HG03469 (cell line): ENCODE measurements at regions not wholly inside any gene's neighbourhood (a gene's known extent, or its start where the extent isn't known, plus 50 kb on each side); places are given as distances from the start of the nearest gene placed in this dataset.

ENCODE experiments used
- ATAC-seq: cut with Tn5 transposase; IDR thresholded peaks from one replicate; pipeline ENCODE4 v1.9.1; 2021; ENCODE audit warnings: mild to moderate bottlenecking, moderate library complexity, moderate number of reproducible peaks; ENCODE audit not compliant: unreplicated experiment

DNA sequence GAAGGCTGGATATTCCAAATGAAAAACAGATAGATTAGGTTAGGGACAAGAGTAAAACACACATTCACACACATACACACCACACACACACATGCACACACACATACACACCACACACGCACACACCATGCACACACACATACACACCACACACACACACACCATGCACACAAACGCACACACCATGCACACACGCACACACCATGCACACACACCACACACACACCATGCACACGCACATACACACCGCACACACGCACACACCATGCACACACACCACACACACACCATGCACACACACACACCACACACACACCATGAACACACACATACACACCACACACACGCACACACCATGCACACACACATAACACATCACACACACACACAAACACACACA is 203.7 kb upstream of the ZFHX3 start:
- no peak for ATAC-seq

DNA sequence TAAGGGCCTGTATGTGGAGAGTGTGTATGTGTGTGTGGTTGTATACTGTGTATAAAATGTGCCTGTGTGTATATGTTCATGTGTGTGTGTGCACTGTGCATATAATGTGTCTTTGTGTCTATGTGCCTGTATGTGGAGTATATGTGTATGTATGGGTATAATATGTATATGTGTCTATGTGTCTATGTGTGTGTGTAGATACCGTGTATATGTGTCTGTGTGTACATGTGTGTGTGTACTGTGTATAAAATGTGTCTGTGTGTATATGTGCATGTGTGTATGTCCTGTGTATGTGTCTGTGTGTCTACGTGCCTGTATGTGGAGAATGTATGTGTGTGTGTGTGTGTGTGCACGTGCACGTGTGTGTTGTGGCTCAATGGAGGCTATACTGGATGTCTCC is 200.4 kb upstream of the ZFHX3 start:
- ATAC-seq: no peak

DNA sequence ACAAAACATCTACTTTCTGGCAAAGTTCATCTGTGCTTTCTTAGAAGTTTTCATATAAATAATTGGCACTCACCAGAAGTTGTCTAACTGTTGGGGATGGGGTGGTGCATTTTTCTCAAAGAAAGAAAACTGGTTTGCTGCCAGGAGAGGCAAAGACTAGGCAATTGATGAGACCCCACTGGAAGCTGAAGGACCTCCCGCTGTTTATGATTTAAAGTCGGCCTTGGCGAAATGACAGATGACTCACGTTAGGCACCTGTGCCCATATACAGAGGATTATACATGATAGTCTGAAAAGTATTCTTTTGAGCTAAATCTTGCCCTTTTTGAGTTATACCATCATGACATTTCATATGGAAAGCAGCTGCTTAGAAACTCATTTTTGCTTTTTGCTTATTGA is 193.0 kb upstream of the ZFHX3 start:
- no peak for ATAC-seq

DNA sequence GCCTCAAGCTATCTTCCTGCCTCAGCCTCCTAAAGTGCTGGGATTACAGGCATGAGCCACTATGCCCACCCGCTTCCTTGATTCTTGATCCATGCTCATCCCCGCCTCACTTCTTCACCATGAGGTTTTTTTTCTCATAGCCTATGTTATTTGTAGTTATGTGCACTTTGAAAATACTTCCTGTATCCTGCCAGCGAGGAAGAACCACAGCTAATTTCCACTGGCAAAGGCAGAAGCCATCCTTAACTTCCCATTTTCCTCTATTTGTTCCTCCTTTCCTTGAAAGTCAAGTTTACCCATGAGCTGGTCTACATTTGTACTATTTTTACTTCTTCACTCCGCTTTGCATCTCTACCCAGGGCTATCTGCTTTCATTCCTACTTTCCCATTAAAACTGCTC is 189.7 kb upstream of the ZFHX3 start:
- ATAC-seq: no peak

DNA sequence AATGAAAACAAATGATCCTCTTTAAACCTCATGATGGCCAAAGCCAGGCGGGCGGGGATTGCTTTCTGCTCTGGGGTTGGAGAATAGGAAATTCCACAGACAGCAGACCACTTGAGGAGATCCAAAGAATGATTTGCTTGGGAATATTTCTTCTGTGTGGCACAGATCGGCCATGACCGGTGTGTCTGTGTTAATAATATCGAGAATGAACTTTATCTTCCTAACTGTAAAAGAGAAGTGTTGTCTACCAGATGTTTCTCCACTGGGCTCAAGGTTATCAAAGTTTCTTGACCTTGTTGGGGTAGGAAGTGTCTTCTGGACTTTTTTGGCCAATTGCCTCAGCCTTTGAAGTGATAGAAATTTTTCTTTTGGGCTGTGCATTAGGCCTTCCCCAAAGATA is 186.6 kb upstream of the ZFHX3 start:
- ATAC-seq: no peak

DNA sequence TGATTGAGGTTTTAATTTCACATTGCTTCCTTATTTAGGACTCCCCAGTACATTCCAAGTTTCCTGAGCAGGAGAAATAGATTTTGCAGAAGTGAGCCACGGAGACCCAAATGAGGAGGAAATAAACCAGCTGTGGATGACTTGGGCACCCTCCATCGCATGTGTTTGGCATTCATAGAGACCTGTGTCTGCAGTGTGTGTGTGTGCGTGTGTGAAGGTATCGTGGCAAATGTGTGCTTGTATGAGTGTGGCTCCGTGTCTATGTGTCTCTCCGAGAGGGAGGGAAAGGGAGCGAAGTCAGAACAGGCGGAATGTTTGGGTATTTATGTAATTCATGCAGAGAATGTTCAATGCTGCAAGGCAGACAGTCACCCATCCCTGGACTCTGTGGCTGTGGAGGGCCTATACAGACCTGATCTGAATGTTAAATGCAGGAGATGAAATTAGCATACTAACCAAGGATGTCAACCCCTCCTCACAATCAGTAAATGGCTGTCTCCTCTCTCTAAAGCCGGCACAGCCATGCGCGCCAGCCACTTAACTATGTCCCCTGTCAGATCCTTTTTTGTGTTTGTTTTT is 186.0 kb upstream of the ZFHX3 start:
- ATAC-seq: no peak

DNA sequence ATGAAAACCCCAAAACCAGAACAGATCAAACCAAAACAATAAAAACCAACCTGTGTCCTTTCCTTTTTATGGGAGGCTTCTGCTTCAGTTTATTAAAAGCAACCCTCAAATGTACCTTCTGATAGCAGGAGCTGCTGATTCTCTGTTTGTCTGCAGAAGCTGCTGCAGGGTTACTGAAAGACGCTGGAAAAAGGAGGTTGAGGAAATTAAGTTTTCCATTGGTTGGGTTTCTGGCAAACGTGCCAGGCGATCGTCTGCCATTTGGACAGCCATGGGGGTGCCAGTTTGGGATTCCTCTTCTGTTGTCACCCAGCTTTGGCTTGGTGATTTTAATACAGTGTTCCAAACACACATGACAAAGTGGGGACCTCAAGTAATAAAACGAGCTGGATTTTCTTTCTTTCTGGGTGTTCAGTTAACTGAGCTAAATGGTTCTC is 185.4 kb upstream of the ZFHX3 start:
- ATAC-seq: no peak

DNA sequence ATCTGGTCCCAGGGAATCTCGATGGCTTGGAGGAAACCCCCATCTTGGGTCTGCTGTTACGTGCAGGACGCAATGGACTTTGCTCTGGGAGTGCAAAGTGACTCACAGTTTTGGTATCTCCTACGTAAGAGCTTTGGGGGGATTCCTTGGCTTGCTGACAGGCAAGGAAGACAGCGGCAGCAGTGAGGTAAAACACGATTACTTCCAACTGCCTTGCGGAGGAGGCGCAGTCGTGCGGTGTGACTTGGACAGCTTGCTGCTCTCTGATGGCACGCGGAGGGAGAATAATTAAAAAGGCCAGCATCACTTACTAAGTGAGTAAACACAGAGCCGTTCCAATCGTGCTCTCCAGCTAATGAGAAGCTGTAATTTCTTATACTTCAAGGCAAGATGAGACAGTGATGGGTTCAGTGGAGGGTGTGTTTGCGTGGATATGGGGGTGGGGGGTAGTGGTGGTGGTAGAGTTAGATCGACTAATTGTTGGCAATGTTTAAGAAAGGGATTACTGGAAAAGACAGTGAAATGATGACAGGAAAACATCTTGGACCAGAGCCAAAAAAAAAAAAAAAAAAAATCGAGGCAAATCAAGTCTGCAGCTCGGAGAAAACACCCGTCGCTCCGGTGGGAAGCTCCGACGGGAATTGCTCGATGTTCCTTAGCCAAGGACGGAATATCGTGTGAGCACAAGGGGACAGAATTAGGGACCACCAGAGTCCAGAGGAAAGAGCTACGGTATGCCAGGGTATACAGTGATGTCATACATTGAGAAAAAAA is 184.8 kb upstream of the ZFHX3 start:
- no peak for ATAC-seq

DNA sequence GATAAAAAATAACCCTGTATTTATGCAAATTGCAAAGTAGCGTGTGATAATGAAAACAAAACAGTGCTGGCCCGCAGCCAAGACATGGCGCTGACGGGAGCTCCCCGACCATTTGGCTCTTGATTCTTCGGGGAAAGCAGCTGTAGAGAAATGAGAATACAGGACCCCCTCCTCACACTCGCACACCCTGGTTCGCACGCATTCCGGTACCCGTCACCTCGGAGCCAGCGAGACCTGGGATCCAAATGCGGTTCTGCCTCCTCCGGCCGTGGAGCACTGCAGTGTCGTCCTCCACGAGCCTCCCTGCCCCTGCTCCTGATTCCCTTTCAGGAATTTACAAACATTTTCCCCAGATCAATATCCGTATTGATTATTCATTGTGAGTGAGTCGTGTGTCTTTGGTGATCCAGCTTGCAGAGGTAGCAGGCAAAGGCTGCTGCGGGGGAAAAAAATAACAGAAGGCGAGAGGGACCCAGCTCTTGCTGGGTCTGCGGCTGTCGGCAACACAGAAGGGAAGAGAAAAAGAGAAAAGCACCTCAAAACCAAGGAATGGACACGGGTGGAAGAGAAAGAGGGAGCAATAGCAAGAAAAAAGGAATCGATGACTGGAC is 184.1 kb upstream of the ZFHX3 start:
- no peak for ATAC-seq

DNA sequence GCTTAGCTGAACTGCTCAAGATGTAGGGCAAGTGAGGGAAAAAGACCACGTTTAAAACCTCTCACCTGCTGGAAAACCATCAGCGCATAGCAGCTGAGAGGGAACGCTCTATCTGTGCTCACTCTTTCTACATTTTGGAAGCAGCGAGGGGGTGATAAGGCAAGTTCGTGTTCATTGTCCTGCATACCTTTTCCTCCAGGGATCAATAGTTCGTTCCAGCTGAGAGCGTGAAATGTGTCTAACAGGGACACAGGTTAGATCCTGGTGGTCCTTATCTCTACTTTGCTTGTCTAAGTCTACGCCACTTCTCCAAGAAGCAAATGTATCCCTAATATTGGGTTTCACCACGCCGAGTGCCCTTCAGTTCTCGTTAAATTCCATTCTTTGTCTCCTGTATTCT is 183.5 kb upstream of the ZFHX3 start:
- no peak for ATAC-seq

DNA sequence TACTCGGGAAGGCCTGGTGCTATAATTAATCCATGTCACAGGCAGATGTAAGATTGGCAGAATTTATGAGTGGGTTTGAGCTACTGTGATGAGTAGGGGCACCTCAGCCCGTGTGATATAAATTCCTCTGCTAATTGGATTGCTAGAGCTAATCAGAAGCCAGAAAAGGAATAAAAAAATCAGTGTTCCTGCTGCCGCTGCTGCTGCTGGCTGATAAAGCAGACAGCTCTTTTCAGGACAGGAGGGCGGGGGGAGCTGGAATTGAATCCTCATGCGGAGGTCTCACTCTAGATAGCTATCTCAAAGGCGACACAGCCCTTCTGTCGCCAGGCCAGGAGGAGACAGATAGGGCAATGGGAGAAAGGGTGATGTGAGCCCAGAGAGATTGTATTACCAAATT is 182.7 kb upstream of the ZFHX3 start:
- no peak for ATAC-seq

DNA sequence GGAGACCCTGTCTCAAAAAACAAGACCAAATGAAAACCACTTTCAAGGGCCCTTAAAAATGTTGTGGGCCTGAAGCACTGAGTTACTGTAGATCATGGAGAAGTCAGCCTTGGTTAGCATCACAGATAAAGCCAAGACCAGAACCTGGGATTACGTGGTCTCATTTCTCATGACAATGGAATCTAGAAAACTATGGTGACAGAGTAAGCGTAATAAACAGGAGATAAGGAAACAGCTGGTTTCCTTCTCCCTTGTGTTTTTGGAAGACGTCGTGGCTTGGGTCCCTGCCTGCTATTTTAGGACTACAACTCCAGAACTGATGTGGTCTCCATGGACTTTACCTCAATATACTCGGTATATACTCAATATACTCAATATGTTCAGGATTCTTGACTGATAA is 180.7 kb upstream of the ZFHX3 start:
- no peak for ATAC-seq

DNA sequence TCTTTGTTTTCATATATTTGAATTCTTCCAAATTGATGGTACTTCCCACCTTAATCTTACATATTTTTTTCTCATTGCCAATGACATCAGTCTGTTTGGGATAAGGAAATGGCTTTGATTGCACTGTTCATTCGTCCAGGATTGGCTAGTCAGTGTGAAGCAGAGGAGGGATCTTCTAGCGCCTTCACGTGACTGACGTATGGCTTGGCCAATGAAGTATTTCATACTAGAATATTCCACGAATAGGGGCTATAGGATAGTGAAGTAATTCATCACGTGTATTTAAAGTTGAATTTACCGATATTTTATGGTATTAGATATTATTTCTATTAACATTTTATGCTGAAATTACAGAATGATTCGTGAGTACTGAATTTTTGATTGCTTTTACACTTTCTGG is 178.7 kb upstream of the ZFHX3 start:
- no peak for ATAC-seq

DNA sequence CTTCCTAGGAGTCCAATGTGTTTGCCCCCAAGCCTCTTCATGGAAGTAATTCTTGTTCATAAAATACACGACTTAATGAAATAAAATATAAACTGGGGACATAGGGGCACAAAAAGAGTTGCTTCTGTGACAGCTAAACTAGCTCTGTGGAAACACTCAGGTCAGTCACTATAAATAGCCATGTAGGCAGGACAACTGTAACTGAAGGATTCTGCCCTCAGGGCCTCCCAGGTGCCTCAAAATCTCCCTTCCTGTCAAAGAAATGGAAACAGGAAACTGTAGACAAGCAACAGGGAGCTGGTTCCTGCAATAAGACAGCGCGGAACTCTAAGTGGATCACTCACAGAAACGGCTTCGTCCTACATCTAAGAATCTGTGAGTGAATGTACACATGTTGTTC is 178.1 kb upstream of the ZFHX3 start:
- no peak for ATAC-seq

DNA sequence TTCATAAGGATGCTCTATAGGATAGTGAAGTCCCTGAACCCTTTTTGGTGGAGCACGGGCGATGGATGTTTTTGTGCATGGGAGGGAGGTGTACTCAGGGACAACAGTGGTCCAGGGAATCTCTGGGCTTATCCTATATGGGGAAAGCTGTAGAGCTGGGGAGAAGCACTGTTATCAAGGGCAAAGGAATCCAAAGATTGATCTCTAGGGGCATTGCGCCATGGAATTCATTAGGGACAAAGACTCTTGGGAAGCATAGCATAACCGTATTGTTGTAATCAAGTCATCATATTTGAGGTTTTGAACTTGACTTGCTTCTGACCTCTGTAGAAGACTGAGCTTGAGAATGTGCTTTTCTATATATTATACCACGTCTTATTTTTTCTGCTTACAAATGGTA is 172.9 kb upstream of the ZFHX3 start:
- no peak for ATAC-seq

DNA sequence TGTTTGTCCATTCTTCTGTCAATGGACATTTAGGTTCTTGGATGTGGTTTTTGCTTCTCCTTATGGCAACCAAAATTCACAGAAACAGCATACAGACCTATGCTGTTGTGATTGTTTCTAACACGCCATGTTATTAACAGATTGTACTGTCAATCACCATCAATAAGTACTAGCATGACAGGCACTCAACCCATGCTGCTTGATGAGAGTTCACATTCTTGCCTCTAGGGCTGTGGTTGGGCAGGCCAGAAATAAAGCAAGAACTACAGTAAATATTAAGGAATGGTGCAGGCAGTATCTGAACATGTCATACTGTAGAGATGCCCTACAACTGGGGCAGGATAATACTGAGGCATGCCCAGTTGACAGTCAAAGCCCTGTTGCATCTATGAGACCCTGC is 171.2 kb upstream of the ZFHX3 start:
- ATAC-seq: no peak

DNA sequence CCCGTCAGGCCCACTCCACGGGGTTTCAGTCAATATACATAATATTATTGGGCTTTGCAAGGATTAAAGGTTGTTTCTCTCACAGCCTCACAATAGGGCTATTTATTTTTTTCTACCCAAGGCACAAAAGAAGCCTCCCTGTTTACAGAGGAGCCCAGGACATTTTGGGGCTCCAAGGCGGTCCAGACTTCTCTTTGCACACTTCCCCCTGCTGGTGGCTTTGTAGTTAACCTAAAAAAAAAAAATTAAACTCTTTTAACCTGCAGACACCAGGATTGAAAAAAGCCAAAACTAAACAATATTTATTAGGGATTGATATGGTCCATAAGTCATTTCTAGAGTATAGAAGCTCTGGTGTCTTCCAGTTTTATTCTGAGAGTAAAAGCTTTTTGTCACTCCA is 169.7 kb upstream of the ZFHX3 start:
- no peak for ATAC-seq

DNA sequence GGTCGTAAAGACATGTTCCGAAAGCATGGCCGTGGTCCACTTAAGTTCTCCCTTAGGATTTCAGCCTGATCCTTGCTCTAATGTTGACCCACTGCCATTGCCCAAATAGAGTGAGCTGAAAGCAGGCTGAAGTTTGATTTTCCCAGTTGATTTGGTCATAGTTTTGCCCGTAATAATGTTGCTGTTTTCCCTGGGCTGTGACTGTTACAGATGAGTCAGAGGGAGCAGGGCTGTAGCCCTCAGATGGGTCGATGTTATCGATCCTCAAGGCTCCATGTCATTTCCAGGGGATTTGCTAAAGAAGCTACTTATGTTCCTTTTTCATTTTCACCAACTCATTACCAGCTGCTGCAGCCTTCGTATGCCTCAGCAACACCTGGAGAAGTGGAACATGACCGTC is 169.0 kb upstream of the ZFHX3 start:
- no peak for ATAC-seq

DNA sequence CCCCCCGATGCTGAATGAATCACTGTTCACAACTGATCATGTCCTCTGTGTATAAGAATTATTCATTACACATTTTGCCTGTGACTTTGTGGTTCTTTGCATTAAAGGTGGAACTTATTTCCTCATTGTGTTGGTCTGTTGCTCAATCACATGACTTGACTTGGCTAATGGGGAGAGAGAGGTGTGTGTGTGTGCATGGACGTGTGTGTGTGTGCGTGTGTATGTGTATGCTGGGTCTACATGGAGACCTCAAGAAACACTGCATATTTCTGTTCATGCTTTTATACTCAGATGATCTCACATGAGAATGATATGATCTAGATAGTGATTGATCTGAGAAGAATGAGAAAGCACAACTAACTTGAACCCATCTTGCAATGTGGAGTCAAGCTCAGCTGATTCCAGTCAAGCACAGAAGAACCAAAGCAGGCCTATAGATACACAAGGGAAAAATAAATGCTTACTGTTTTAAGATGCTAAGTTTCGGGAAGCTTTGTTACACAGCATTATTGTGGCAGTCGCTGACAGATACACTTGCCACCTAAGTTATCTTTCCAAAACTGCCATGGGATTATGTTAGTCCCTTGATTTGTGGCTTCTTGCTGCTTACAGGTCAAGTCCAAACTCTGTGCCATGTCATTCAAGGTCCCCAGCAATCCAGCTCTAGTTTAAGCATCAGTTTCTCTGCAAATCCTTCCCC is 167.9 kb upstream of the ZFHX3 start:
- ATAC-seq: no peak

DNA sequence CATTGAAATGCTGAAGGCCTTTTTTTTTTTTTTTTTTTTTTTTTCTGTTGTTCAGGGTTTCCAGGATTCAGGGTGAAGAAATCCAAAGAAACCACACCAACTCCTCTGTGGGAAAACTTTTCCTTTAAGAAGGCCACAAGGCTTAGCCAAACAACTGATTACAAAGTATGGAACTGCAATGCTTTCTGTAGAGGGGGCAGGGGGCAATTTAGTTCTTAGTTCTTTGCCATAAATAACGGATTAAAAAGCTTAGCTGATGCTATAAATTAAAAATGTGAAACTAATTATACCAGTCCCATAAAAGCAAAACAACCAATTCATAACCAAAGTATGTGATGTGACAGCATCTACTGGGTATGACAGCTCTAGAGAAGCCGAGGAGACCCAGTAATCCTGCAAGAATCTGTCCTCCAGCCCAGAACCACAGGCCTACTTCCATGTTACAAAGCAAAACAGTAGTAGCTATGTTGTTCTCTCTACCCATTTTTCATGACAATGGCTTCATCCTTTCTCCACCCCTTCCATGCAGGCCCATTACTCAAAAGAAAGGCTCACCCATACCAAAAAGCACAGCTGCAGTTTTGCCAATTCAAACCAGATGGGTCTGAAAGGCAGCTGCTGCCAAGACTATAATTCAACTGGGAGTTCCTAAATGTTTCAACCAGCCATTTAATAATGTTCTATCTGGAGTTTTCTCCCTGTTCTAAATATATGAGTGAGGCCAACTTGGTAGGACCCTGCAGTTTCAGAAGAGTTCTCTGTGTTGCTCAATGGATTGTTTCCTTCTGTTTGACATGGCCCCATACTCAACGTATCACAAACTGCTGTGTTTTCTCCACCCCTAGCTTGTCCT is 167.1 kb upstream of the ZFHX3 start:
- no peak for ATAC-seq
